ENCODE measurements at regions not wholly inside any gene's neighbourhood (a gene's known extent, or its start where the extent isn't known, plus 50 kb on each side); places are given as distances from the start of the nearest gene placed in this dataset.

GRCh38 chr6:54018722-54019121, 92.5 kb upstream of the MLIP start:
- no peaks in the 10 kb centered on the region for H3K4me1 ChIP-seq (ENCODE audit: control insufficient read depth in 2 of 2, insufficient read depth in 2 of 2, low read length in 2 of 2)
- DNase-seq (ENCODE audit: low read depth in 6 of 9, low spot score in 9 of 9), result no peak
- H3K4me3 ChIP-seq (ENCODE audit: low read length in 2 of 2), result no peak overlapping the region
- no peaks in the 10 kb centered on the region for H3K9me3 ChIP-seq (ENCODE audit: control insufficient read depth in 2 of 2, insufficient read depth in 1 of 2, low read length in 1 of 2)
- no peaks in the 10 kb centered on the region for H3K27me3 ChIP-seq (ENCODE audit: control insufficient read depth in 2 of 2, insufficient read depth in 1 of 2, low read length in 1 of 2)
- H3K36me3 ChIP-seq (ENCODE audit: control insufficient read depth in 2 of 2, insufficient read depth in 2 of 2, low read length in 1 of 2), result no peaks in the 10 kb centered on the region
- H3K27ac ChIP-seq (ENCODE audit: low read depth in 1 of 2, low read length in 1 of 2), result no peak overlapping the region
- 95% methylated on average over 5 of the region's 5 CpGs for WGBS

- DNase-seq (ENCODE audit: low read depth in 6 of 9, low spot score in 9 of 9), result no peak
- H3K36me3 ChIP-seq (ENCODE audit: control insufficient read depth in 2 of 2, insufficient read depth in 2 of 2, low read length in 1 of 2), result no peaks in the 10 kb centered on the region
- no peaks in the 10 kb centered on the region for H3K9me3 ChIP-seq (ENCODE audit: control insufficient read depth in 2 of 2, insufficient read depth in 1 of 2, low read length in 1 of 2)
- no peaks in the 10 kb centered on the region for H3K4me1 ChIP-seq (ENCODE audit: control insufficient read depth in 2 of 2, insufficient read depth in 2 of 2, low read length in 2 of 2)
- H3K27me3 ChIP-seq (ENCODE audit: control insufficient read depth in 2 of 2, insufficient read depth in 1 of 2, low read length in 1 of 2), result no peaks in the 10 kb centered on the region
- H3K4me3 ChIP-seq (ENCODE audit: low read length in 2 of 2), result no peak overlapping the region
- no peak overlapping the region for H3K27ac ChIP-seq (ENCODE audit: low read depth in 1 of 2, low read length in 1 of 2)
These were observed 91.4 kb upstream of the MLIP start for GRCh38 chr6:54019860-54020259.

- Histone ChIP-seq H3K36me3 (ENCODE audit: control insufficient read depth in 2 of 2, insufficient read depth in 2 of 2, low read length in 1 of 2) (no peaks in the 10 kb centered on the region), H3K4me1 (ENCODE audit: control insufficient read depth in 2 of 2, insufficient read depth in 2 of 2, low read length in 2 of 2) (no peaks in the 10 kb centered on the region), H3K27me3 (ENCODE audit: control insufficient read depth in 2 of 2, insufficient read depth in 1 of 2, low read length in 1 of 2) (no peaks in the 10 kb centered on the region), H3K4me3 (ENCODE audit: low read length in 2 of 2) (no peak overlapping the region), H3K9me3 (ENCODE audit: control insufficient read depth in 2 of 2, insufficient read depth in 1 of 2, low read length in 1 of 2) (no peaks in the 10 kb centered on the region), H3K27ac (ENCODE audit: low read depth in 1 of 2, low read length in 1 of 2) (no peak overlapping the region)
- WGBS, result 75% methylated on average over 3 of the region's 3 CpGs
- no peak for DNase-seq (ENCODE audit: low read depth in 6 of 9, low spot score in 9 of 9)
These were observed 90.9 kb upstream of the MLIP start for GRCh38 chr6:54020334-54020733.

- Histone ChIP-seq H3K36me3 (ENCODE audit: control insufficient read depth in 2 of 2, insufficient read depth in 2 of 2, low read length in 1 of 2) (no peaks in the 10 kb centered on the region), H3K27me3 (ENCODE audit: control insufficient read depth in 2 of 2, insufficient read depth in 1 of 2, low read length in 1 of 2) (no peaks in the 10 kb centered on the region), H3K9me3 (ENCODE audit: control insufficient read depth in 2 of 2, insufficient read depth in 1 of 2, low read length in 1 of 2) (no peaks in the 10 kb centered on the region), H3K4me1 (ENCODE audit: control insufficient read depth in 2 of 2, insufficient read depth in 2 of 2, low read length in 2 of 2) (no peaks in the 10 kb centered on the region), H3K27ac (ENCODE audit: low read depth in 1 of 2, low read length in 1 of 2) (no peak overlapping the region), H3K4me3 (ENCODE audit: low read length in 2 of 2) (no peak overlapping the region)
- DNase-seq (ENCODE audit: low read depth in 6 of 9, low spot score in 9 of 9), result no peak
These were observed 84.4 kb upstream of the MLIP start for GRCh38 chr6:54026652-54027400.

- no peaks in the 10 kb centered on the region for H3K4me1 ChIP-seq (ENCODE audit: control insufficient read depth in 2 of 2, insufficient read depth in 2 of 2, low read length in 2 of 2)
- H3K9me3 ChIP-seq (ENCODE audit: control insufficient read depth in 2 of 2, insufficient read depth in 1 of 2, low read length in 1 of 2), result no peaks in the 10 kb centered on the region
- H3K4me3 ChIP-seq (ENCODE audit: low read length in 2 of 2), result no peak overlapping the region
- WGBS, result 95% methylated on average over 3 of the region's 3 CpGs
- H3K27me3 ChIP-seq (ENCODE audit: control insufficient read depth in 2 of 2, insufficient read depth in 1 of 2, low read length in 1 of 2), result no peaks in the 10 kb centered on the region
- H3K27ac ChIP-seq (ENCODE audit: low read depth in 1 of 2, low read length in 1 of 2), result no peak overlapping the region
- DNase-seq (ENCODE audit: low read depth in 6 of 9, low spot score in 9 of 9), result no peak
- H3K36me3 ChIP-seq (ENCODE audit: control insufficient read depth in 2 of 2, insufficient read depth in 2 of 2, low read length in 1 of 2), result no peaks in the 10 kb centered on the region
These were observed 83.1 kb upstream of the MLIP start for GRCh38 chr6:54028170-54028569.

- H3K27ac ChIP-seq (ENCODE audit: low read depth in 1 of 2, low read length in 1 of 2), result no peak overlapping the region
- no peaks in the 10 kb centered on the region for H3K27me3 ChIP-seq (ENCODE audit: control insufficient read depth in 2 of 2, insufficient read depth in 1 of 2, low read length in 1 of 2)
- H3K36me3 ChIP-seq (ENCODE audit: control insufficient read depth in 2 of 2, insufficient read depth in 2 of 2, low read length in 1 of 2), result no peaks in the 10 kb centered on the region
- H3K9me3 ChIP-seq (ENCODE audit: control insufficient read depth in 2 of 2, insufficient read depth in 1 of 2, low read length in 1 of 2), result no peaks in the 10 kb centered on the region
- no peaks in the 10 kb centered on the region for H3K4me1 ChIP-seq (ENCODE audit: control insufficient read depth in 2 of 2, insufficient read depth in 2 of 2, low read length in 2 of 2)
- 93% methylated on average over 3 of the region's 3 CpGs for WGBS
- no peak for DNase-seq (ENCODE audit: low read depth in 6 of 9, low spot score in 9 of 9)
- no peak overlapping the region for H3K4me3 ChIP-seq (ENCODE audit: low read length in 2 of 2)
These were observed 82.1 kb upstream of the MLIP start for GRCh38 chr6:54029187-54029586.

GRCh38 chr6:54031169-54031568, 80.1 kb upstream of the MLIP start:
- no peak for DNase-seq (ENCODE audit: low read depth in 6 of 9, low spot score in 9 of 9)
- no peaks in the 10 kb centered on the region for H3K9me3 ChIP-seq (ENCODE audit: control insufficient read depth in 2 of 2, insufficient read depth in 1 of 2, low read length in 1 of 2)
- H3K4me1 ChIP-seq (ENCODE audit: control insufficient read depth in 2 of 2, insufficient read depth in 2 of 2, low read length in 2 of 2), result no peaks in the 10 kb centered on the region
- H3K36me3 ChIP-seq (ENCODE audit: control insufficient read depth in 2 of 2, insufficient read depth in 2 of 2, low read length in 1 of 2), result no peaks in the 10 kb centered on the region
- 96% methylated on average over 5 of the region's 5 CpGs for WGBS
- no peaks in the 10 kb centered on the region for H3K27me3 ChIP-seq (ENCODE audit: control insufficient read depth in 2 of 2, insufficient read depth in 1 of 2, low read length in 1 of 2)
- no peak overlapping the region for H3K27ac ChIP-seq (ENCODE audit: low read depth in 1 of 2, low read length in 1 of 2)
- no peak overlapping the region for H3K4me3 ChIP-seq (ENCODE audit: low read length in 2 of 2)

- Histone ChIP-seq H3K4me3 (ENCODE audit: low read length in 2 of 2) (no peak overlapping the region), H3K27ac (ENCODE audit: low read depth in 1 of 2, low read length in 1 of 2) (no peak overlapping the region), H3K36me3 (ENCODE audit: control insufficient read depth in 2 of 2, insufficient read depth in 2 of 2, low read length in 1 of 2) (no peaks in the 10 kb centered on the region), H3K9me3 (ENCODE audit: control insufficient read depth in 2 of 2, insufficient read depth in 1 of 2, low read length in 1 of 2) (no peaks in the 10 kb centered on the region), H3K4me1 (ENCODE audit: control insufficient read depth in 2 of 2, insufficient read depth in 2 of 2, low read length in 2 of 2) (no peaks in the 10 kb centered on the region), H3K27me3 (ENCODE audit: control insufficient read depth in 2 of 2, insufficient read depth in 1 of 2, low read length in 1 of 2) (no peaks in the 10 kb centered on the region)
- no peak for DNase-seq (ENCODE audit: low read depth in 6 of 9, low spot score in 9 of 9)
These were observed 73.9 kb upstream of the MLIP start for GRCh38 chr6:54037277-54037779.

GRCh38 chr6:54040545-54040944, 70.7 kb upstream of the MLIP start:
- Histone ChIP-seq H3K9me3 (ENCODE audit: control insufficient read depth in 2 of 2, insufficient read depth in 1 of 2, low read length in 1 of 2) (no peaks in the 10 kb centered on the region), H3K4me1 (ENCODE audit: control insufficient read depth in 2 of 2, insufficient read depth in 2 of 2, low read length in 2 of 2) (no peaks in the 10 kb centered on the region), H3K36me3 (ENCODE audit: control insufficient read depth in 2 of 2, insufficient read depth in 2 of 2, low read length in 1 of 2) (no peaks in the 10 kb centered on the region), H3K27me3 (ENCODE audit: control insufficient read depth in 2 of 2, insufficient read depth in 1 of 2, low read length in 1 of 2) (no peaks in the 10 kb centered on the region), H3K4me3 (ENCODE audit: low read length in 2 of 2) (no peak overlapping the region), H3K27ac (ENCODE audit: low read depth in 1 of 2, low read length in 1 of 2) (no peak overlapping the region)
- DNase-seq (ENCODE audit: low read depth in 6 of 9, low spot score in 9 of 9), result no peak
